ENCODE measurements at regions not wholly inside any gene's neighbourhood (a gene's known extent, or its start where the extent isn't known, plus 50 kb on each side); places are given as distances from the start of the nearest gene placed in this dataset.

DNA sequence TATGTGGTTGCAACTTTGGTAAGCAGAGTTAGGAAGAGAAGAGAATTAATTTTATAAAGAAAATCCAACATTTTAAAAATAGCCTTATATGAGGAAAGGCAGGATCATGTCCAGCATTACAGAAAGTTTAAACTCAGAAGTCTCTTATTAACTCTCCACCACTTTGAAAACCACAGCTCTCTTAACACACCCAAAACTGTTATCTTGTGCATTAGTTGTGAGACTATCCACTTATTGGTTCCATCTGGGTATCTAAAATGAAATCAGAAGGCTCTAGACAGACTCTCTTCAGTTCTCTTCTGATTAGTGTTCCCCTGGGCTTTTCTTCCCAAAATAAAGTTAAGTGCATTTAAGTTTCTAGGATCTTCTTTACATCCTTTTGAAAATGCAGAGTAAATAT lies 251.5 kb downstream of the TXNL1 start:
- TF ChIP-seq REST (IDR thresholded peaks at IDR 0.05; ENCODE audit: insufficient read depth in 1 of 2, low read depth in 2 of 2, low read length in 2 of 2) (no peak), SIN3A (IDR thresholded peaks at IDR 0.05; ENCODE audit: borderline replicate concordance, insufficient read depth, low read length) (no peak), TAF1 (IDR thresholded peaks at IDR 0.05; ENCODE audit: borderline replicate concordance, insufficient read depth, low read length) (no peak), FOXP2 (optimal IDR thresholded peaks at IDR 0.05; ENCODE audit: borderline replicate concordance, extremely low read depth, extremely low read length, insufficient read depth) (no peak), POLR2AphosphoS5 (IDR thresholded peaks at IDR 0.05; ENCODE audit: low read depth, low read length) (no peak)

GRCh38 chr18:56383349-56383748 lies 255.0 kb downstream of the TXNL1 start:
- no peak for TF ChIP-seq SIN3A (IDR thresholded peaks at IDR 0.05; ENCODE audit: borderline replicate concordance, insufficient read depth, low read length)
- TF ChIP-seq TAF1 (IDR thresholded peaks at IDR 0.05; ENCODE audit: borderline replicate concordance, insufficient read depth, low read length), result no peak
- TF ChIP-seq REST (IDR thresholded peaks at IDR 0.05; ENCODE audit: insufficient read depth in 1 of 2, low read depth in 2 of 2, low read length in 2 of 2), result no peak
- TF ChIP-seq POLR2AphosphoS5 (IDR thresholded peaks at IDR 0.05; ENCODE audit: low read depth, low read length), result no peak
- TF ChIP-seq FOXP2 (optimal IDR thresholded peaks at IDR 0.05; ENCODE audit: borderline replicate concordance, extremely low read depth, extremely low read length, insufficient read depth), result no peak

GRCh38 chr18:56382541-56382940 lies 255.9 kb downstream of the TXNL1 start:
- TF ChIP-seq POLR2AphosphoS5 (IDR thresholded peaks at IDR 0.05; ENCODE audit: low read depth, low read length) (no peak), SIN3A (IDR thresholded peaks at IDR 0.05; ENCODE audit: borderline replicate concordance, insufficient read depth, low read length) (no peak), FOXP2 (optimal IDR thresholded peaks at IDR 0.05; ENCODE audit: borderline replicate concordance, extremely low read depth, extremely low read length, insufficient read depth) (no peak), TAF1 (IDR thresholded peaks at IDR 0.05; ENCODE audit: borderline replicate concordance, insufficient read depth, low read length) (no peak), REST (IDR thresholded peaks at IDR 0.05; ENCODE audit: insufficient read depth in 1 of 2, low read depth in 2 of 2, low read length in 2 of 2) (no peak)

DNA sequence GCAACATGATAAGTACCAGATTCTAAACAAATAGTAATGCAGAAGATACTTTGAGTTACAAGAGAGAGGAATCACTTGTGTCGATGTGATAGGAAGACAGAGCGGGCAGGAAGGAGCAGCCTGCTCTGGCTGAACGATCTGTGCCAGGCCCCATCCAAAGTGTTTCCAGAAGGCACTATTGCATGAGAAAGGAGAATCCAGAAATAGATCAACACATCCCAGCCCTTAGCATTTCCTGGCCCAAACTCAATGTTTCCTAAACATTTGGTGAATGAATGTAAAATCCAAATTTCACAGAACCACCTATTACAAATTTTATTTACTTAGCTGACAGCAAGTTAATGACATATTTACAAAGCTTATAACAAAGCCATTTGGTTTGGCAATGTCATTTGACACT lies 257.2 kb downstream of the TXNL1 start:
- TF ChIP-seq TAF1 (IDR thresholded peaks at IDR 0.05; ENCODE audit: borderline replicate concordance, insufficient read depth, low read length) (no peak), POLR2AphosphoS5 (IDR thresholded peaks at IDR 0.05; ENCODE audit: low read depth, low read length) (no peak)

GRCh38 chr18:56380685-56381084 lies 257.7 kb downstream of the TXNL1 start:
- no peak for TF ChIP-seq FOXP2 (optimal IDR thresholded peaks at IDR 0.05; ENCODE audit: borderline replicate concordance, extremely low read depth, extremely low read length, insufficient read depth)
- no peak for TF ChIP-seq TAF1 (IDR thresholded peaks at IDR 0.05; ENCODE audit: borderline replicate concordance, insufficient read depth, low read length)
- TF ChIP-seq SIN3A (IDR thresholded peaks at IDR 0.05; ENCODE audit: borderline replicate concordance, insufficient read depth, low read length), result no peak
- TF ChIP-seq POLR2AphosphoS5 (IDR thresholded peaks at IDR 0.05; ENCODE audit: low read depth, low read length), result no peak
- no peak for TF ChIP-seq REST (IDR thresholded peaks at IDR 0.05; ENCODE audit: insufficient read depth in 1 of 2, low read depth in 2 of 2, low read length in 2 of 2)

Measured in PFSK-1 (cell line).